HG03066 (cell line): ENCODE measurements at regions not wholly inside any gene's neighbourhood (a gene's known extent, or its start where the extent isn't known, plus 50 kb on each side); places are given as distances from the start of the nearest gene placed in this dataset.
"Not testable (repeated sequence)": the region's sequence is repeated elsewhere in the genome, so short reads cannot be mapped to it uniquely, and the experiment has no call there.

Experiments
- ATAC-seq: cut with Tn5 transposase; IDR thresholded peaks from one replicate; pipeline ENCODE4 v1.9.1; 2021; ENCODE audit warnings: low read depth; ENCODE audit not compliant: unreplicated experiment

DNA sequence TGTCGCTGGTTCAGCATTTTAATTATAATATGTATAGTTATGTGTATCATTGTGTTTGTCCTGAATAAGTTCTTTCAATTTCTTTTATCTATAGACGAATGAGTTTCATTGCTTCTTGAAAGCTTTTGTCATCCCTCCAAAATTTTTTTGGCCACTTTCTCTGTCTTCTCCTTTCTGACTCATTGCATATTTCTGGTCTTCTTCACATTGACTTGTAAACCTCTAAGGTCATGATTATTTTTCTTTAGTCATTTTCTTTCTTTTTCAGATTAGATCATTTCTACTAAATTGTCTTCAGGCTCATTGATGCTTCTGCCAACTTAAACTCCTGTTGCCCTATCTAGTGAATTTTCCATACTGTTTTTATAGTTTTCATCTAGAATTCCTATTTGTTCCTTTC, 555.1 kb downstream of the RPIA start:
- not testable (repeated sequence) for ATAC-seq

- not testable (repeated sequence) for ATAC-seq
These were observed 563.5 kb downstream of the RPIA start for GRCh38 chr2:89255013-89255412.

- ATAC-seq, result not testable (repeated sequence)
These were observed 582.0 kb downstream of the RPIA start for GRCh38 chr2:89273443-89273842.

- not testable (repeated sequence) for ATAC-seq
These were observed 589.1 kb downstream of the RPIA start for GRCh38 chr2:89280536-89280935.

DNA sequence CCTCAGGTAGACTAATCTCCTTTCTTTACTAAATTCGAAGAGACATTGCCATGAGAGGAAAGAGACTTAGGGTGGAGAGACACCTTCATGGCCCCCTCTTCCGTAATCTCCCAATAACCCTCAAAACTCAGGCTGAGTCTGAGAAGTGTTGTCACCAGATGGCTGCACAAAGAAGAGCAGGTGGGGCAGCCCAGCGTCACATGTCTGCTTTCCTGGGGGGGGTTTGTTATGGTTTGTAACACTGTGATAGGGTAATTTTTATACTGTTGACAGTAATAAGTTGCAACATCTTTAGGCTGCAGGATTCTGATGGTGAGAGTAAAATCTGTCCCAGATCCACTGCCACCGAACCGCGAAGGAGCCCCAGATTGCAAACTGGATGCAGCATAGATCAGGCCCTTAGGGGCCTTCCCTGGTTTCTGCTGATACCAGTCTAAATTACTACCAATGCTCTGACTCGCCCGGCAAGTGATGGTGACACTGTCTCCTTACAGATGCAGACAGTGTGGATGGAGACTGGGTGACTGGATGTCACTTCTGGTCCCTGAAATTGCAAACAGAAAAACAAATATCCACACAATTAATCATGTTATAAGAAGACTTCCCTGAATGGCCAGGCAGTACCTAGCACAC, 595.1 kb downstream of the RPIA start:
- not testable (repeated sequence) for ATAC-seq

DNA sequence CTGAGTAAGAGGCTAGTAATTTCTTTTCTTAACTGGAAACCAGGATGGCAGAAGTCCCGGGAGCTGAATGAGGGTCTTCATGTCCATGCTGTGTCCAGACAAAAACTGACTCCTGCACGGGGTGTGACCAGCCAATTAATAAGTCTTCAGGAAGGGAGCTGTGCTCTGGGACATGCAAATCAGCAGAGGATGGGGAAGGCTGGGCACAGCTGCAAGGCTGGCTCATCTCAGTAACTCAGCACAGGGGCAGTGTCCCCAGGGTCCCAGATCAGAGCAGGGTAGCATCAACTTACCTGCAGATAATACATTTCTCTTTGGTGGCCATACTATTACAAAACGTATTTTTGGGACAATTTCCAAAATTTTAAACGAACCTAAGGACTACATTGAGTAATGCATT, 595.6 kb downstream of the RPIA start:
- ATAC-seq, result not testable (repeated sequence)

DNA sequence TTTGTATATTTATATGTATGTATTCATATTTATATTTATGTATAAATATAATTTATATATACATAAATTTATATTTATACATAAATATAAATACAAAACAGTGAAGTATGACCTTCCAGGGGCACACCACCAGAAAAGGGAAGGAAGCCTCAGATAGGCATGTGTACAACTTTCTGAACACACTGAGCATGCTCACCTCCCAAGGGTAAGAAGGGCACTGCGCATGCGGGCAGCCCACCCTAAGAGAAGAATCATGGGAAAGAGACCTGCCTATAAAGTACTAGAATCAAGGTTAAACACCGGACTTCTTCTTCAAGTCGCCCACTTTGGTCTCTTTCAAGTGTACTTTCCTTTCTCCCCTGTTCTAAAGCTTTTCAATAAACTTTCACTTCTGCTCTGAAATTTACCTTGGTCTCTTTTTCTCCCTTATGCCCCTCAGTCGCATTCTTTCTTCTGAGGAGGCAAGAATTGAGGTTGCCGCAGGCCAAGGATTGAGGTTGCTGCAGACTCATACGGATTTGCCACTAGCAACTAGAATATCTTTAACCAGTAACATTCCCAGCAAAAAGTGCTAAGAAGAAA, 600.3 kb downstream of the RPIA start:
- ATAC-seq, result not testable (repeated sequence)

GRCh38 chr2:89293399-89293798, 601.9 kb downstream of the RPIA start:
- ATAC-seq, result not testable (repeated sequence)

DNA sequence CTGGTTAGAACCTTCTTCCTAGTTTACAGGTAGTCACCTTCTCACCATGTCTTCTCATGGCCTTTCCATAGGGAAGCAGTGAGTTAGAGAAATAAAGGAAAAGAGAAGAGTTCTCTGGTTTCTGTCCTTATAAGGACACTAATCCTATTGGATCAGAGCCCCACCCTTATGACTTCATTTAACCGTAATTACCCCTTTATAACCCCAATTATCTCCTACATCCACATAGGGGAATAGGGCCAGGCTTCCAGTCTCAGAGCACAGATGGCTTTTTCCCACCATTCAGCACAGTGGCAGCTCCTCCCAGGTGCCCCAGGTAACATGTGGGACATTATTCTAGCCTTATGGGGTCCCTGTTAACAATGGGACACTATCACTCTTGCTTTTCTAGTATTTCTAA, 602.9 kb downstream of the RPIA start:
- ATAC-seq, result not testable (repeated sequence)

DNA sequence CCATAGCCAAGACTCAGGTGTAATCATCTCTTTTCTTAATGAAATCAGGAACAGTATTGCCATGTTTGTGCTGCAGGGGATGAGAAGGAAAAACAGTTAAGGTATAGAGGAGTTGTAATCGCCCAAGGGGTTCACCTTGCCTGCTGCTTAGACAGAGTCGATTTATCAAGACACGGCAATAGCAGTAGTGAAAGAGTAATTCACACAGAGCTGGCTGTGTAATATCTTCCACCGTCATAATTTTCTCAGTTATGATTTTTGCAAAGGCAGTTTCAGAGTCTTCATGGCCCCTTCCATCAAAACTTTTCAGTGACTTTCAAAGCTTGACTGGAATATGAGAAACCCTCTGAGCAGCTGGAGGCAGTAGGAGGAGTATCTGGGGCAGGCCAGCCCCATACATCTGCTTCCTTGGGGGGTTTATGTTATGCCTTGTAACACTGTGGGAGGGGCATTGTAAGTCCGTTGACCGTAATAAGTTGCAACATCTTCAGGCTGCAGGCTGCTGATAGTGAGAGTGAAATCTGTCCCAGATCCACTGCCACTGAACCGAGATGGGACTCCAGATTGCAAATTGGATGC, 605.4 kb downstream of the RPIA start:
- ATAC-seq, result not testable (repeated sequence)

DNA sequence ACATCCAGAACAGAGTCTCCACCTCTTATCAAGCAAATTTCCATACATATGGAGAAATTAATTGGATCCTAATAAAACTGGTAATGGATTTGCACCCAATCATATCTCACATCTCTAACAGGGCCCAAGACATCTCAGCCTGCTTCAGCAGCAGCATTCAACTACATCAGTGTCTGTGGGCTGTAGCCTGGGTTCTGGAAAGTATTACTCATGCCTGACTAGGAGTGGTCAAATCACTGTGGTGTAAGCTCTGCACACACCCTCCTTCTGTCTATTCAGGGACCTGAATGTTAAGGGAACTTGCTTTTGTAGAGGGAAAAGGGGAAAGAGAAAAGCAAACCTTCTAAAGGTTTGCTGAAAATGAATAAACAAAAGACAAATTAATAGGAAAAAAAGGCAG, 607.7 kb downstream of the RPIA start:
- ATAC-seq, result not testable (repeated sequence)

DNA sequence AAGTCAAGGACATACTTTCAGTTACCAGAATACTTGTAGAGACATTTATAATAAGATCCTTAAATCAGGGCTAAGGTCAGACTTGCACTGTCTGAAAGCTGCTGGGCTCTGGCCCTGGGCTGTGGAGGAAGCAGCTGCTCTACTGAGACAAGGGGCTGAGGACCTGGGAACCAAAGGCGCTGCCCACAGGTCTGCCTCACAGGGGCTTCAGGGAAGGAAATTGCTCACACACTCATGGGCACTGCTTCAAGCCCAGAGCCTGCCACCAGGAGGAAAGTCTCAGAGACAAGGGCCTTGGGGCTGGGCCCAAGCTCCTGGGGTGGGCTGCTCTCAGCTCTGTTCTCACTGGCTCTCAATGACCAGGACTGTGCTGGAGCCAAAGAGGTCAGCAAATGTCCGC, 614.1 kb downstream of the RPIA start:
- ATAC-seq, result not testable (repeated sequence)

DNA sequence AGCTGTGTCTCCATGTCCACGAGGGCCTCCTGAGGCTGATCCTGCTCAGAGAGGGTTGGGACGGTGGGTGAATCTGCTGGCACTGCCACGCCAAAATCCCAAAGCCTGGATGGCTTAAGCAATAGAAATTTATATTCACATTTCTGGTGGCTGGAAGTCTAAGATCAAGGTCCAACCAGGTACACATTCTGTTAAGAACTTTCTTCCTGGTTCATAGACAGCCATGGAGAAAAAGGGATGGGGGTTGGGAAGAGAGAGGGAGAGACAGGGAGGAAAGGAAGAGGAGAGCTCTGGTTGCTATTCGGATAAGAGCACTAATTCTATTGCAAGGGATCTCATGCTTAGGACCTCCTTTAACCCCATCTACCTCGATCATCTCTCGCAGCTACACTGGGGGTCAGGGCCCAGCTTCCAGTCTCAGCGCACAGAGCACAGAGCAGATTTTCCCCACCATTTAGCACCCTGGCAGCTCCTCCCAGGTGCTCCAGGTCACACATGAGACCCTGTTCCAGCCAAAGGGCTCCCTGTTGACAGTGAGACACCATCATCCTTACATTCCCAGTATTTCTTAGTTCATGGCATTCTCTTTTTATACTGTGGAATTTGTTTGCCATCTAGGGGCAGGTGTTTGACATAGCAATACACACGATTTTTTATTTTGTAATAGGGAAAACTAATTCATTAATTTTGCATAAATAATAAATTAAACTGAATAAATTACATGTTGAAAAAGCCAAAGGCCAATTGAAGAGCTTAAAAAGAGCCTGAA, 615.6 kb downstream of the RPIA start:
- ATAC-seq, result not testable (repeated sequence)

GRCh38 chr2:89318990-89319389, 627.5 kb downstream of the RPIA start:
- not testable (repeated sequence) for ATAC-seq

DNA sequence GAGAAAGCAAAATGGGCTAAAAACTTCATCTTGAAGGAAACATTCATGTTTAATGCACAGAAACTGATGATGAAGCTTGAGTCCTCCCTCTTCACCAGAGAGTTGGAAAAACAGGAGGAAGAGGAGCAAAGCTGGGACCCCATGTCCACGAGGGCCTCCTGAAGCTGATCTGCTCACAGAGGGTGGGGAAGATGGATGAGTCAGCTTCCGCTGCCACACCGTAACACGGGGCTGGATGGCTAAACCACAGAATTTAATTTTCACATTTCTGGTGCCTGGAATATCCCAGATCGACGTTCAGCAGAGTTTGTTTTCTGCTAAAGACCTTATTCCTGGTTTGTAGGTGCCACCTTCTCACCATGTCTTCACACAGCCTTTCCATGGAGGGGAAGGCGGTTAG, 634.4 kb downstream of the RPIA start:
- not testable (repeated sequence) for ATAC-seq

GRCh38 chr2:89326455-89326854, 635.0 kb downstream of the RPIA start:
- ATAC-seq, result not testable (repeated sequence)

- not testable (repeated sequence) for ATAC-seq
These were observed 637.3 kb downstream of the RPIA start for GRCh38 chr2:89328790-89329189.
